CD4-positive, CD25-positive, alpha-beta regulatory T cell (primary cell): ENCODE measurements at regions not wholly inside any gene's neighbourhood (a gene's known extent, or its start where the extent isn't known, plus 50 kb on each side); places are given as distances from the start of the nearest gene placed in this dataset.

Source experiments
- ATAC-seq, 2 donors: fragments of 150-1000 bp; cut with Tn5 transposase; one replicate each; pipeline ENCODE4 v1.10.0; 2021; ENCODE audit warnings: low read depth in 2 of 2, moderate number of reproducible peaks in 2 of 2, moderate library complexity in 1 of 2
- DNase-seq, 3 donors: peaks; one replicate each; pipeline versions ENCODE4 v3.0.0 to v3.0.0-alpha.2; 2012 to 2022; ENCODE audit warnings: mixed read lengths in 1 of 3
- H3K27ac ChIP-seq: one replicate; pipeline ENCODE4 v1.7.0; 2013; ENCODE audit warnings: mild to moderate bottlenecking, low read length; ENCODE audit not compliant: insufficient read depth, poor library complexity, severe bottlenecking
- H3K27me3 ChIP-seq: one replicate; pipeline ENCODE4 v1.7.0; 2013; ENCODE audit warnings: low read length; ENCODE audit not compliant: control insufficient read depth, insufficient read depth
- H3K36me3 ChIP-seq: one replicate; pipeline ENCODE4 v1.7.0; 2013; ENCODE audit warnings: mild to moderate bottlenecking, low read length, moderate library complexity; ENCODE audit not compliant: control insufficient read depth, insufficient read depth
- H3K4me1 ChIP-seq: 2 replicates; pipeline ENCODE4 v1.7.0; 2013; ENCODE audit warnings: mild to moderate bottlenecking, low read length; ENCODE audit not compliant: insufficient read depth, control insufficient read depth, poor library complexity, severe bottlenecking
- H3K4me3 ChIP-seq: one replicate; pipeline ENCODE4 v1.7.0; 2013; ENCODE audit warnings: low read depth, mild to moderate bottlenecking, low read length, moderate library complexity
- H3K9me3 ChIP-seq, 2 experiments: 1 replicate in 1 of 2; 2 replicates in 1 of 2; pipeline ENCODE4 v1.7.0; 2013; ENCODE audit warnings: low read length in 2 of 2, mild to moderate bottlenecking in 1 of 2, moderate library complexity in 1 of 2; ENCODE audit not compliant: control insufficient read depth in 2 of 2
- H3K27ac Mint-ChIP-seq, 3 donors: one replicate each; pipeline ENCODE4 v1.8.0; 2020 to 2022; ENCODE audit warnings: mild to moderate bottlenecking in 3 of 3, mixed read lengths in 3 of 3, moderate library complexity in 2 of 3
- H3K27me3 Mint-ChIP-seq: one replicate; pipeline ENCODE4 v1.8.0; 2022; ENCODE audit warnings: mild to moderate bottlenecking, mixed read lengths
- H3K36me3 Mint-ChIP-seq: one replicate; pipeline ENCODE4 v1.8.0; 2020; ENCODE audit warnings: mixed read lengths
- H3K4me1 Mint-ChIP-seq, 4 donors: one replicate each; pipeline ENCODE4 v1.8.0; 2020 to 2022; ENCODE audit warnings: mixed read lengths in 4 of 4, mild to moderate bottlenecking in 1 of 4
- H3K4me3 Mint-ChIP-seq, 4 donors: one replicate each; pipeline ENCODE4 v1.8.0; 2020 to 2022; ENCODE audit warnings: mild to moderate bottlenecking in 4 of 4, mixed read lengths in 4 of 4, moderate library complexity in 3 of 4
- H3K9me3 Mint-ChIP-seq, 7 donors: one replicate each; pipeline ENCODE4 v1.8.0; 2020 to 2022; ENCODE audit warnings: mixed read lengths in 7 of 7, mild to moderate bottlenecking in 3 of 7, moderate library complexity in 2 of 7

DNA sequence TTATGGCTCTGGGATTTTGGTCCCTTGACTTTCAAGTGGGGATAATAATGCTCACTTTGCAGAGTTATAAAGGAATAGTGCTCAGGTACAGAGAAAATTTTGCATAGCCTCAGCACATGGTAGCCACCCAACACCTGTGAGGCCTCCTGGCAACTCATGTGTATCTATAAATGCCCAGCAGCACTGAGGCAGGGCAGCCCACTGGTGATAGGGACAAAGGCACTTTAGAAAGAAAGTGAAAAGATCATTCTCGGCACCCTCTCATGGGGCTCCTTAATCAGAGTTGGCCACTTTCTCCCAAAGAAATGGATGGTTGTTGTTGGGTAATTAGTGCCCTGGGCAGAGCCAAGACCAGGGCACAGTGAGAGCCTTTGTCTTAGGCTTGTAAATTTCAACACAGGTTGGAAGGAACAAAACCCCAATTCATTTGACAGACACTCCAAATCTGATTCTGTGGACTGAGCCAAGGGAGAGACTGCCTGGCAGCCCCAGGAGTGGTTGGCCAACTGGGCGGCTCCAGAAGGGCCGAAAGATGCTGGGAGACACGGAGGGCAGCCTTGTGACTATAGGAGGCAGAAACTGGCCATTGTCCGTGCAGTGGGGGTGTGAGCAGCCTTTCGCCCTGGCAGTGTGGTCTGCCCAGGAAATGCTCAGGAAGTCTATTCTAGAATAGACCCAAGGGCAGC, 213.2 kb upstream of the RGMA start:
- Mint-ChIP-seq H3K36me3 (no peaks in the 10 kb centered on the region), H3K4me1 (no peaks in the 10 kb centered on the region), H3K27me3 (peaks cover 4% of the 10 kb centered on the region), H3K9me3 (peaks cover 0 to 4% (median 0%) of the 10 kb centered on the region in 7 donors), H3K4me3 (no peak overlapping the region), H3K27ac (no peak overlapping the region)
- no peaks in the 10 kb centered on the region for H3K27me3 ChIP-seq
- no peak for ATAC-seq
- H3K4me3 ChIP-seq = no peak overlapping the region
- DNase-seq = no peak
- H3K4me1 ChIP-seq = no peaks in the 10 kb centered on the region
- no peaks in the 10 kb centered on the region for H3K36me3 ChIP-seq
- no peaks in the 10 kb centered on the region for H3K9me3 ChIP-seq
- H3K27ac ChIP-seq = no peak overlapping the region

DNA sequence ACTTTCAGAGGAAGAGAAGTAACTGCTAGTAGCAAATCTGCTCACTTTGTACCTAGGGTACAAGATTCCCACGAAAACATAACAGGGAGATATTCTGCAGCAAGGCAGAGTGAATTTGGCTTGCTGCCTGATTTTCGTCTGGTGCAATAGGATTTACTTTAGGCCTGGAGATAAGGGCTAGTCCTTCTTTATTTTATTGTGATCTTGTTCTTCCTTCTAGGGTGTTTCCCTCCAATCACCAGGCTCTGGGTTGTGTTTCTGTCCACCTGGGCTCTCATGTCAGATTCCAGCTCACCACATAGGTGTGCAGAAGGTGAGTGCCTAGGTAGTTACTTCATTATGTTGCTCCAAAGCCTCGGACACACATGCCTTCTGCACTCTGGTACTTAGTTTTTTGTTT, 211.8 kb upstream of the RGMA start:
- no peaks in the 10 kb centered on the region for H3K4me1 ChIP-seq
- H3K4me3 ChIP-seq = no peak overlapping the region
- H3K9me3 Mint-ChIP-seq = peaks cover 0 to 5% (median 0%) of the 10 kb centered on the region in 7 donors
- ATAC-seq (no peak), DNase-seq (no peak)
- peaks cover 4% of the 10 kb centered on the region for H3K27me3 Mint-ChIP-seq
- no peak overlapping the region for H3K27ac ChIP-seq
- no peaks in the 10 kb centered on the region for H3K4me1 Mint-ChIP-seq
- no peak overlapping the region for H3K4me3 Mint-ChIP-seq
- H3K9me3 ChIP-seq = no peaks in the 10 kb centered on the region
- H3K36me3 Mint-ChIP-seq = no peaks in the 10 kb centered on the region
- H3K27ac Mint-ChIP-seq = no peak overlapping the region
- H3K27me3 ChIP-seq = no peaks in the 10 kb centered on the region
- H3K36me3 ChIP-seq = no peaks in the 10 kb centered on the region

DNA sequence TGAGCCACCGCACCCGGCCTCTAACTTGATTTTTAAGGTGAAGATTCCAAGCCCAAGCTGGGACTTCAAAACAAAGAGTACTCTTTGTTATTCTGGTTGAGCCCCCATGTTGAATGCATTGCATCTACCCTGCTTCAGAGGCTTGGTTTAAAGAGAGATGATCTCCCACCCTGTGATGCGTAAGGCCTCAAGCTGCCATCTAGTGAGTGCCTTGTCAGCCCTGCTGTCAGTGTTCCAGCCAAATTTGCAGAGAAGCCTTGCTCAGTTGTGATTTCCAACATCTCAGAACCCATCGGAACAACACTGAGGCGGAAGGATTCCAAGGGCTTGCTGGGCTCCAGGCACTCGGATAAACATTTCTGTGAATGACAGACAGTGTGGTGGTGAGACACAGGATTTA, 210.7 kb upstream of the RGMA start:
- H3K36me3 ChIP-seq = no peaks in the 10 kb centered on the region
- H3K9me3 ChIP-seq = no peaks in the 10 kb centered on the region
- Mint-ChIP-seq H3K4me1 (no peaks in the 10 kb centered on the region), H3K36me3 (no peaks in the 10 kb centered on the region), H3K27me3 (peaks cover 4% of the 10 kb centered on the region), H3K4me3 (no peak overlapping the region), H3K27ac (no peak overlapping the region), H3K9me3 (peaks cover 0 to 5% (median 0%) of the 10 kb centered on the region in 7 donors)
- DNase-seq = no peak
- H3K27ac ChIP-seq = no peak overlapping the region
- H3K4me3 ChIP-seq = no peak overlapping the region
- H3K4me1 ChIP-seq = no peaks in the 10 kb centered on the region
- ATAC-seq = no peak
- H3K27me3 ChIP-seq = no peaks in the 10 kb centered on the region

DNA sequence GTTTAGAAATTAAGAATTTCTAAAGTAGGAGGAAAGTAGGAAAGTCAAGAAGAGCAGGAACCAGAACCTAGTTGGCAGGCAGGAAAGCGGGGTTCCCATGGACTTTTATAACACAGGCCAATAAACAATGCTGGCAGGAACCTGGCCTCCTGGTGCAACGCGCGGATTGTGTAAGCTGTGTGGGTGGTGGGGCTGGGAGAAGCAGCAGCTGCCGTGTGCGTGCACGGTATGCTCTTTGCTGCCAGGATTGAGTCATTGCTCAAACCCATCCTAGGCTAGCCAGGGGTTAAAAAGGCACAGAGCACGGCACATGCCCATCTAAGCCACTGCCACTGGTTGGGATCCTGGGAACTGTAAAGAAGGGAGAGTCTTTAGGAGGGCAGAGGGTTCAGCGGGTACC, 209.9 kb upstream of the RGMA start:
- no peak overlapping the region for H3K27ac ChIP-seq

DNA sequence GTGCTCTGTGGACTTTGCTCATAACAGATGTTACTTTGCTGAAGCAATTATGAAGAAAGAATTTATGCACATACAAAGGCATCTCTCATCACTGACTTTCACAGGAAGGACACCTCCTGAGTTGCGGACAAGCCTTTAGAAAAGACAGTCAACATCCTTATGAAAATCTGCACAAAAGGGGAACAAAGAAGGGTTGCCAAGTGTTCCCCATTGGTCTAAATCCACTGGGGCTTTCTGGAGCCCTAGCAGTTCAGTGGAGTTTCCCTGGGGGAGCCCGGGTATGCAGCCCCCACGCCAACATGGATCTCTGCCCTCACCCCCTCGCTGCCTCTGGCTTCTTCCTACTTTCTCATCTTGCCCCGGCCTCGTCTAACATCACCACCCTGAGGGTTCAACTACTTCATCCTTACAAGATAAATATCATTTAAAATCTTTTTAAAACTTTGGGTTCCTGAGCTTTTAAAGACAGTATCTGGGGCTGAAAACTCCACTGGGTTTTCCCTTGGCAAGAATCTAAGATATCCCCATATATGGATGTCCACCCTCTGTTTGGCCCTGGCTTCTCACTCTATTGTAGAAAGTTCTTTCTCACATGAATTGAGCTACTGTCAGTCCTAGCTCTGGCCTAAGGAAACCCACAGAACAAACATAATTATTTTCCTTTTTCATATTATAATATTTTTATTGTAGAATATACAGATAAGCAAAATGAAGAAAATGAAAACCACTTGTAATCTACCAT, 207.9 kb upstream of the RGMA start:
- H3K27me3 Mint-ChIP-seq = peaks cover 4% of the 10 kb centered on the region
- peak overlapping the region in 1 of 3 donors; percentile 38 for H3K27ac Mint-ChIP-seq
- no peaks in the 10 kb centered on the region for H3K4me1 ChIP-seq
- no peaks in the 10 kb centered on the region for H3K27me3 ChIP-seq
- ATAC-seq (no peak), DNase-seq (no peak)
- no peak overlapping the region for H3K27ac ChIP-seq
- H3K4me1 Mint-ChIP-seq = no peaks in the 10 kb centered on the region
- H3K4me3 Mint-ChIP-seq = no peak overlapping the region
- no peaks in the 10 kb centered on the region for H3K9me3 ChIP-seq
- H3K36me3 Mint-ChIP-seq = no peaks in the 10 kb centered on the region
- H3K4me3 ChIP-seq = no peak overlapping the region
- peaks cover 0 to 2% (median 0%) of the 10 kb centered on the region in 7 donors for H3K9me3 Mint-ChIP-seq
- no peaks in the 10 kb centered on the region for H3K36me3 ChIP-seq

More for the DNA sequence above, 209.9 kb upstream of the RGMA start:
- no peaks in the 10 kb centered on the region for H3K27me3 ChIP-seq
- DNase-seq (no peak), ATAC-seq (no peak)
- no peaks in the 10 kb centered on the region for H3K9me3 ChIP-seq
- Mint-ChIP-seq H3K4me1 (no peaks in the 10 kb centered on the region), H3K4me3 (no peak overlapping the region), H3K36me3 (no peaks in the 10 kb centered on the region), H3K27ac (no peak overlapping the region), H3K9me3 (peaks cover 0 to 4% (median 0%) of the 10 kb centered on the region in 7 donors), H3K27me3 (peaks cover 4% of the 10 kb centered on the region)
- no peak overlapping the region for H3K4me3 ChIP-seq
- H3K4me1 ChIP-seq = no peaks in the 10 kb centered on the region
- no peaks in the 10 kb centered on the region for H3K36me3 ChIP-seq

DNA sequence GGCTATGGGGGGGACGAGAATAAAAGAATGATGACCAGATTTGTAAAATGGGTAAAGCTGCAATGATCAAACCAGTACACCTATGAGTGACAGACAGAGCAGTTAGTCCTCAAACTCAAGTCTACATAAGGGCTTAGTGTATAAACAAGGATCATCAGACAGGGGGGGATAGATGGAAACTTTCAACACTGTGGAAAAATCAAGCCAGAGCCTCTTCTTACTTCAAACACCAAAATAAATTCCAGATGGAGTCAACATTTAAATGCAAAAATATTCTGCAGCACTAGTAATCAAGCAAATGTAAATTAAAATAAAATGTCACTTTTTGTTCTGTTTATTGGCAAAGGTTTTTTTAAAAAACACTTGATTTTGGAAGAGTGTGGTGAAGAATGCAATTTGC, 205.9 kb upstream of the RGMA start:
- no peak overlapping the region for H3K4me3 ChIP-seq
- no peak overlapping the region for H3K27ac ChIP-seq
- H3K27me3 ChIP-seq = no peaks in the 10 kb centered on the region
- no peak for DNase-seq
- H3K27ac Mint-ChIP-seq = no peak overlapping the region
- peaks cover 12% of the 10 kb centered on the region for H3K27me3 Mint-ChIP-seq
- H3K36me3 Mint-ChIP-seq = no peaks in the 10 kb centered on the region
- peaks cover 0 to 4% (median 0%) of the 10 kb centered on the region in 7 donors for H3K9me3 Mint-ChIP-seq
- no peaks in the 10 kb centered on the region for H3K4me1 ChIP-seq
- no peak overlapping the region for H3K4me3 Mint-ChIP-seq
- no peaks in the 10 kb centered on the region for H3K4me1 Mint-ChIP-seq
- no peaks in the 10 kb centered on the region for H3K36me3 ChIP-seq
- ATAC-seq = no peak
- H3K9me3 ChIP-seq = no peaks in the 10 kb centered on the region

DNA sequence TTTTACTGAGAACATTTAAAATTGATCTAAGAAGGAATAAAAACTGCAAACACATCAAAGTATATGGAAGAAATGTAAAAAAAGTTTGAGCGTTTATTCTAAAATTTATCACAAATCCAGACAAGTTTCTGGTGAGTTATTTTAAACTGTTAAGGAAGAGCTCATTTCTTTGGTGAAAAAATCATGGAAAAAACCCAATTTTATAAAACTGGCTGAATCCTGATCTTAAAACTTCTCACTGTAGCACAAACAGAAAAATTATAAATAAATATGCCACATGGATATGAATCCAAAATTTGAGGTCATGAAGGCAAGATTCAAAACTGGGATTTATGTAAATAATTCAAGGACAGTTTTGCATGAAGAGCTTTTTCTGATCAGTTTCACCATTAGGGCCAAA, 205.1 kb upstream of the RGMA start:
- Histone ChIP-seq H3K27ac (no peak overlapping the region), H3K36me3 (no peaks in the 10 kb centered on the region), H3K27me3 (no peaks in the 10 kb centered on the region), H3K9me3 (no peaks in the 10 kb centered on the region), H3K4me1 (no peaks in the 10 kb centered on the region), H3K4me3 (no peak overlapping the region)
- no peak for ATAC-seq
- Mint-ChIP-seq H3K27me3 (peaks cover 16% of the 10 kb centered on the region), H3K27ac (no peak overlapping the region), H3K36me3 (no peaks in the 10 kb centered on the region), H3K9me3 (peaks cover 0 to 4% (median 0%) of the 10 kb centered on the region in 7 donors), H3K4me3 (no peak overlapping the region), H3K4me1 (no peaks in the 10 kb centered on the region)
- no peak for DNase-seq

DNA sequence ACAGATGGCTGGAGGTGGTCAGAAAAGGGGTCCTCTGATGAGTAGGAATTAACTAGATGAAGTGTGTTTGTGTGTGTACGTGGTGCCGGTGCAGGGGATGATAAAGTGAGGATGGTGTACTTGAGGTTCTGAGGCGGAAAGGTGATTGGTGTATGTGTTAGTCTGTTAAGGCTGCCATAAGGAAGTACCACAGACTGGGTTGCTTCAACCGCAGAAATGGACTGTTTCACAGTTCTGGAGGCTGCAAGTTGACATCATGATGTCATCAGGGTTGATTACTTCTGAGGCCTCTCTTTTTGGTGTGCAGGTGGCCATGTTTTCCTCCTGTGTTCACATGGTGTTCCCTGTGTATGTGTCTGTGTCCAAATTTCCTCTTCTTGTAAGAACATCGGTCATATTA, 202.4 kb upstream of the RGMA start:
- H3K9me3 ChIP-seq = no peaks in the 10 kb centered on the region
- no peaks in the 10 kb centered on the region for H3K4me1 ChIP-seq

More for the DNA sequence above, 202.4 kb upstream of the RGMA start:
- Mint-ChIP-seq H3K4me3 (no peak overlapping the region), H3K27ac (no peak overlapping the region), H3K36me3 (no peaks in the 10 kb centered on the region), H3K4me1 (no peaks in the 10 kb centered on the region), H3K9me3 (peaks cover 0 to 2% (median 0%) of the 10 kb centered on the region in 7 donors), H3K27me3 (peaks cover 12% of the 10 kb centered on the region)
- H3K27ac ChIP-seq = no peak overlapping the region
- H3K36me3 ChIP-seq = no peaks in the 10 kb centered on the region
- DNase-seq (no peak), ATAC-seq (no peak)
- no peak overlapping the region for H3K4me3 ChIP-seq
- no peaks in the 10 kb centered on the region for H3K27me3 ChIP-seq
